PFSK-1 (cell line): ENCODE measurements at regions not wholly inside any gene's neighbourhood (a gene's known extent, or its start where the extent isn't known, plus 50 kb on each side); places are given as distances from the start of the nearest gene placed in this dataset.

Experiments
- FOXP2 ChIP-seq: optimal IDR thresholded peaks from 2 replicates; pipeline ENCODE3; 2011; ENCODE audit warnings: borderline replicate concordance, control low read depth, inconsistent platforms; ENCODE audit not compliant: insufficient read depth; ENCODE audit errors: extremely low read length, extremely low read depth
- POLR2AphosphoS5 ChIP-seq: IDR thresholded peaks from 2 replicates; pipeline ENCODE4 v1.6.1; 2012; ENCODE audit warnings: low read depth, mild to moderate bottlenecking, control low read depth, low read length, moderate library complexity
- REST ChIP-seq, 2 experiments: IDR thresholded peaks; 2 replicates each; pipeline versions ENCODE4 v1.6.1 to v1.8.0; 2011 to 2012; ENCODE audit warnings: low read depth in 2 of 2, low read length in 2 of 2, control low read depth in 1 of 2, inconsistent platforms in 1 of 2, mild to moderate bottlenecking in 1 of 2, moderate library complexity in 1 of 2; ENCODE audit not compliant: insufficient read depth in 1 of 2
- SIN3A ChIP-seq: IDR thresholded peaks from 2 replicates; pipeline ENCODE4 v1.6.1; 2012; ENCODE audit warnings: mild to moderate bottlenecking, low read length, moderate library complexity, borderline replicate concordance; ENCODE audit not compliant: insufficient read depth
- TAF1 ChIP-seq: IDR thresholded peaks from 2 replicates; pipeline ENCODE4 v1.6.1; 2012; ENCODE audit warnings: low read length, control low read depth, borderline replicate concordance; ENCODE audit not compliant: insufficient read depth

GRCh38 chr5:116992681-116993080, 418.1 kb upstream of the SEMA6A start:
- TF ChIP-seq FOXP2 (no peak), SIN3A (no peak), TAF1 (no peak), REST (IDR thresholded peaks at IDR 0.05; ENCODE audit: insufficient read depth in 1 of 2, low read depth in 2 of 2, low read length in 2 of 2) (no peak)

GRCh38 chr5:116989995-116990394, 415.4 kb upstream of the SEMA6A start:
- no peak for TF ChIP-seq SIN3A
- TF ChIP-seq TAF1: no peak
- no peak for TF ChIP-seq POLR2AphosphoS5
- no peak for TF ChIP-seq FOXP2
- no peak for TF ChIP-seq REST (IDR thresholded peaks at IDR 0.05; ENCODE audit: insufficient read depth in 1 of 2, low read depth in 2 of 2, low read length in 2 of 2)

GRCh38 chr5:116982035-116982434, 407.4 kb upstream of the SEMA6A start:
- TF ChIP-seq SIN3A (no peak), FOXP2 (no peak), TAF1 (no peak), REST (IDR thresholded peaks at IDR 0.05; ENCODE audit: insufficient read depth in 1 of 2, low read depth in 2 of 2, low read length in 2 of 2) (no peak), POLR2AphosphoS5 (no peak)

GRCh38 chr5:116980581-116980980, 406.0 kb upstream of the SEMA6A start:
- TF ChIP-seq SIN3A (no peak), FOXP2 (no peak), TAF1 (no peak), POLR2AphosphoS5 (no peak), REST (IDR thresholded peaks at IDR 0.05; ENCODE audit: insufficient read depth in 1 of 2, low read depth in 2 of 2, low read length in 2 of 2) (no peak)

- TF ChIP-seq POLR2AphosphoS5 (no peak), FOXP2 (no peak), REST (IDR thresholded peaks at IDR 0.05; ENCODE audit: insufficient read depth in 1 of 2, low read depth in 2 of 2, low read length in 2 of 2) (no peak)
Observed at GRCh38 chr5:116976767-116977166, 402.1 kb upstream of the SEMA6A start.
